Body of pancreas (tissue), 4 donors: ENCODE measurements at regions not wholly inside any gene's neighbourhood (a gene's known extent, or its start where the extent isn't known, plus 50 kb on each side); places are given as distances from the start of the nearest gene placed in this dataset.

Experiments used
- POLR2A ChIP-seq, 3 donors: fragments of 450-650 bp; IDR thresholded peaks; one replicate each; pipeline ENCODE4 v1.6.1; 2016; ENCODE audit warnings: antibody characterized with exemption in 3 of 3, mild to moderate bottlenecking in 2 of 3
- TF ChIP-seq, protein P1 (sequence below), 7 experiments: fragments of 450-650 bp in 4 of 7; fragments of 200-600 bp in 3 of 7; sonication (generic) in 3 of 7; IDR thresholded peaks; one replicate each; pipeline ENCODE4 v1.5.1; 2016 to 2019; ENCODE audit warnings: antibody characterized with exemption in 7 of 7

DNA sequence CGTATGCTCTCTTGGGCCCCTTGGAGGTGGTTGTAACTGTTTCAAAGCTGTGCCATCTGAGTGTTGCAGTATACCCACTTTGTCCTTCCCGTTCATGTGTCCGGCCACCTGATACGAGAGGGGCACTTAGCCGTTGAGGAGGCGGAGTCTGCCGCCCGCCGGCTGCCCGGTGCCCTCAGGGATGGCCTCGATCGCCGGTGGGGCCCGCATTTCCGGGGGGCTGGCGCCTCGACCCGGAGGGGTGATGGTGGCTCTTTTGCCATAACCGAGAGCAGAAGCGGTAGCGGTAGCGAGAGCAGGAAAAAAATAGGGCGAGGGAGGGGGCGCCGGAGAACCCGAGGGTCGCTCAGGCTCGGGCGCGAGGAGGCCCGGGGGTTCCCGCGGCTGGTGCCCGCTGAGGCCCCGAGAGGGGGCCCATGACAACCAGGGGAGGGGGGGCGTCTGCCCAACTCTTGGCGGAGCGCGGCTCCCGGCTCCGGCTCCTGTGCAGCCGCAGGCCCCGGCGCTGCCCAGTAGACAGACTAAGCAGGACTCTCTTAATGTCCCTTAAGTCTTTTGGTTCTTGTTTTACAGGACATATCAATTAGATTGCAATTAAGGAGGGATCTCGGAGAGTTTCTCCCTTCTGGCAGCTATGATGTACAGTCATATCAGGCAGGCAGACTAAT is 342.7 kb upstream of the SGCG start:
- TF ChIP-seq, protein P1, sequence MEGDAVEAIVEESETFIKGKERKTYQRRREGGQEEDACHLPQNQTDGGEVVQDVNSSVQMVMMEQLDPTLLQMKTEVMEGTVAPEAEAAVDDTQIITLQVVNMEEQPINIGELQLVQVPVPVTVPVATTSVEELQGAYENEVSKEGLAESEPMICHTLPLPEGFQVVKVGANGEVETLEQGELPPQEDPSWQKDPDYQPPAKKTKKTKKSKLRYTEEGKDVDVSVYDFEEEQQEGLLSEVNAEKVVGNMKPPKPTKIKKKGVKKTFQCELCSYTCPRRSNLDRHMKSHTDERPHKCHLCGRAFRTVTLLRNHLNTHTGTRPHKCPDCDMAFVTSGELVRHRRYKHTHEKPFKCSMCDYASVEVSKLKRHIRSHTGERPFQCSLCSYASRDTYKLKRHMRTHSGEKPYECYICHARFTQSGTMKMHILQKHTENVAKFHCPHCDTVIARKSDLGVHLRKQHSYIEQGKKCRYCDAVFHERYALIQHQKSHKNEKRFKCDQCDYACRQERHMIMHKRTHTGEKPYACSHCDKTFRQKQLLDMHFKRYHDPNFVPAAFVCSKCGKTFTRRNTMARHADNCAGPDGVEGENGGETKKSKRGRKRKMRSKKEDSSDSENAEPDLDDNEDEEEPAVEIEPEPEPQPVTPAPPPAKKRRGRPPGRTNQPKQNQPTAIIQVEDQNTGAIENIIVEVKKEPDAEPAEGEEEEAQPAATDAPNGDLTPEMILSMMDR (IDR thresholded peaks at IDR 0.05), result no peak
- no peak for TF ChIP-seq POLR2A (IDR thresholded peaks at IDR 0.05)
